BE2C (cell line): ENCODE measurements at regions not wholly inside any gene's neighbourhood (a gene's known extent, or its start where the extent isn't known, plus 50 kb on each side); places are given as distances from the start of the nearest gene placed in this dataset.
"Not testable (repeated sequence)": the region's sequence is repeated elsewhere in the genome, so short reads cannot be mapped to it uniquely, and the experiment has no call there.

ENCODE experiments used
- DNase-seq: peaks from one replicate; pipeline ENCODE4 v3.0.0-alpha.2; 2020
- H3K27me3 ChIP-seq: fragments of 250-450 bp; sonication (Bioruptor Pico); 2 replicates; pipeline ENCODE4 v1.5.1; 2020; ENCODE audit warnings: mild to moderate bottlenecking
- H3K36me3 ChIP-seq: fragments of 250-450 bp; sonication (Bioruptor Pico); 2 replicates; pipeline ENCODE4 v1.5.1; 2020; ENCODE audit warnings: mild to moderate bottlenecking
- H3K4me1 ChIP-seq: fragments of 250-450 bp; sonication (Bioruptor Pico); 2 replicates; pipeline ENCODE4 v1.5.1; 2020
- H3K4me3 ChIP-seq: 2 replicates; pipeline ENCODE4 v1.5.1; 2011; ENCODE audit warnings: low read depth, low read length
- H3K9me3 ChIP-seq: fragments of 250-450 bp; sonication (Bioruptor Pico); 2 replicates; pipeline ENCODE4 v1.5.1; 2020
- TF ChIP-seq, protein P1 (sequence below): IDR thresholded peaks from 2 replicates; pipeline ENCODE4 v1.5.1; 2012; ENCODE audit warnings: mild to moderate bottlenecking, low read depth, low read length

DNA sequence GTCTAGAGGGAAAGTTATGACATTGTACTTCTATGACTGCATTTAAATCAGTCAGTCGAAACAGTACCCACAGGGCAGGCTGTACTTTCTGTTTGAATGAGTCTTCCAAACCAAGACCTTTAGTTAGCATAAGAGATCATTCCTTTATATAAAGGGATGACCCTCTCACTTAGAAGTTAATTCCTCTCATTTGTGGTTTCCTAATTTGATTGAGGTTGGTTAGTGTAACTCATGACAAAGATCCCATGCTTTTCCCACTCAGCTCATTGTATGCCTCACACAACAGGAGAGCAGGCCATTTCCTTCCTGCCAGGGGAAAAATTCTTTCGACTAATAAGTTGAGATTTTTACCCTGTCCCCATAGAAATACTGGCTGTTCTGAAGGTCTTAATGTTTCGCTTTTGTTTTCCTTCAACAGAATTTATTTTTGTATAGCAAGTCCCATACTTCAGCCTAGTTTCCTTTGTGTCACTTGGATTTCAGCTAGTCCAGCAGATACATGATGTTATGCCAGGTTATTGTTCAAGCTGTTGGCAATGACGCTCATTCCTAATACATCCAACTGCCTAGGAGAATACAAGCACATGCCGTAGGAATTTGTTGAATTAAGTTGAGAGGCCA, 500.7 kb downstream of the SPATA31D1 start:
- no peak for DNase-seq
- Histone ChIP-seq H3K27me3 (no peaks in the 10 kb centered on the region), H3K4me1 (peaks cover 5% of the 10 kb centered on the region; the same call in 1 of the 2 replicates), H3K36me3 (no peaks in the 10 kb centered on the region), H3K9me3 (no peaks in the 10 kb centered on the region), H3K4me3 (no peak overlapping the region)
- TF ChIP-seq, protein P1, sequence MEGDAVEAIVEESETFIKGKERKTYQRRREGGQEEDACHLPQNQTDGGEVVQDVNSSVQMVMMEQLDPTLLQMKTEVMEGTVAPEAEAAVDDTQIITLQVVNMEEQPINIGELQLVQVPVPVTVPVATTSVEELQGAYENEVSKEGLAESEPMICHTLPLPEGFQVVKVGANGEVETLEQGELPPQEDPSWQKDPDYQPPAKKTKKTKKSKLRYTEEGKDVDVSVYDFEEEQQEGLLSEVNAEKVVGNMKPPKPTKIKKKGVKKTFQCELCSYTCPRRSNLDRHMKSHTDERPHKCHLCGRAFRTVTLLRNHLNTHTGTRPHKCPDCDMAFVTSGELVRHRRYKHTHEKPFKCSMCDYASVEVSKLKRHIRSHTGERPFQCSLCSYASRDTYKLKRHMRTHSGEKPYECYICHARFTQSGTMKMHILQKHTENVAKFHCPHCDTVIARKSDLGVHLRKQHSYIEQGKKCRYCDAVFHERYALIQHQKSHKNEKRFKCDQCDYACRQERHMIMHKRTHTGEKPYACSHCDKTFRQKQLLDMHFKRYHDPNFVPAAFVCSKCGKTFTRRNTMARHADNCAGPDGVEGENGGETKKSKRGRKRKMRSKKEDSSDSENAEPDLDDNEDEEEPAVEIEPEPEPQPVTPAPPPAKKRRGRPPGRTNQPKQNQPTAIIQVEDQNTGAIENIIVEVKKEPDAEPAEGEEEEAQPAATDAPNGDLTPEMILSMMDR: no peak

DNA sequence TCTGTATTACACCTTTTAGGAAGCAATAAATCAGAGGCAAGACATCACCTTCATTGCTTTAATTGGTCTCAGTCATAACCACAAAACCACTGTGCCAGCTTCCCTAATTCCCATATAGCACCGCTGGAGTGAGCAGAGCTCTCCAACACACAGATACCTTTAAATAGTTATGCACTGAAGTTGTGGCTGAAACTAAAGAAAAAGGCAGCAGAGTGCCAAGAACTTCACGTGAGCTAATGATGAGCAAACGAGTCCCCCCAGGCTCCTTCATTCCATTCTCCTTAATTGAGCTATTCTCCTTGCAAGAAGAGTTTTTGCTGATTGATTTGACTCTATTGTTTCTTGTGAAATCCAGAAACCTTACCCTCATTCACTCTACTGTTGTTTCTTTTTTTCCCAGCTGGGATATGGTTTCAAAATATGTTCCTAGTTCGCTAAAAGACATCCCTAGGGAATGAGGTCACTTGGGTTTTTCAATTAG, 501.5 kb downstream of the SPATA31D1 start:
- no peak overlapping the region for H3K4me3 ChIP-seq
- TF ChIP-seq, protein P1: no peak
- no peaks in the 10 kb centered on the region for H3K9me3 ChIP-seq
- no peaks in the 10 kb centered on the region for H3K36me3 ChIP-seq
- peaks cover 5% of the 10 kb centered on the region; the same call in 1 of the 2 replicates for H3K4me1 ChIP-seq
- no peaks in the 10 kb centered on the region for H3K27me3 ChIP-seq
- no peak for DNase-seq

DNA sequence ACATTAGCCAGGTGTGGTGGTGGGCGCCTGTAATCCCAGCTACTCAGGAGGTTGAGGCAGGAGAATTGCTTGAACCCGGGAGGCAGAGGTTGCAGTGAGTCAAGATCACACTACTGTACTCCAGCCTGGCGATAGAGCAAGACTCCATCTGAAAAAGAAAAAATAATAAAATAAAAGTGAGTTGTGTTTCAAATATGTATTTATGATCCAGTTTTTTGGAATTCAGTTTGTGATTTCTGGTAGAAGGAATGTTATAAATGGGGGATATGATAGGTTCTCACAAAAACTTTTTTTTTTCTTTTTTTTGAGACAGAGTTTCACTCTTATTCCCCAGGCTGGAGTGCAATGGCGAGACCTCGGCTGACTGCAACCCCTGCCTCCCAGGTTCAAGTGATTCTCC, 502.2 kb downstream of the SPATA31D1 start:
- not testable (repeated sequence) for H3K36me3 ChIP-seq, H3K9me3 ChIP-seq, H3K4me1 ChIP-seq, DNase-seq, H3K4me3 ChIP-seq, H3K27me3 ChIP-seq

DNA sequence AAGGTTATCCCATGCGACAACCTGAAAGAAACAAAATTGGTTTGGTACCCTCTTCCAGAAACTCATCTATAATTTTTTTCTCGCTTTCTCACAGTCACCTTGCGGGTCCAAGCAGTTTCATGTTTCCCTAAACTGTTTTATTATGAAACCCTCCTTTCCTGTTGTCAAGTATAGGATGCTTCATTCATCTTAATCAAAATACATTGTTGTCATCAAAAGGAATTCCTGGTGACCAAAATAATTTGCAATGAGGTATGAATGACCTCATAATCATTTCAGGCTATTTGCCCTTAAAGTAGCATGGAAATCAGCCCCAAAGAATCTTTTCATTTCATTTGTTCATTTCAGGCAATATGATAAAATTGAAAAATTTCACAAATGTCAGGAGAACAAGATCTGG, 503.0 kb downstream of the SPATA31D1 start:
- H3K4me3 ChIP-seq: no peak overlapping the region
- no peaks in the 10 kb centered on the region for H3K9me3 ChIP-seq
- no peak for DNase-seq
- TF ChIP-seq, protein P1: no peak
- H3K4me1 ChIP-seq: peaks cover 5% of the 10 kb centered on the region; the same call in 1 of the 2 replicates
- H3K27me3 ChIP-seq: no peaks in the 10 kb centered on the region
- H3K36me3 ChIP-seq: no peaks in the 10 kb centered on the region

DNA sequence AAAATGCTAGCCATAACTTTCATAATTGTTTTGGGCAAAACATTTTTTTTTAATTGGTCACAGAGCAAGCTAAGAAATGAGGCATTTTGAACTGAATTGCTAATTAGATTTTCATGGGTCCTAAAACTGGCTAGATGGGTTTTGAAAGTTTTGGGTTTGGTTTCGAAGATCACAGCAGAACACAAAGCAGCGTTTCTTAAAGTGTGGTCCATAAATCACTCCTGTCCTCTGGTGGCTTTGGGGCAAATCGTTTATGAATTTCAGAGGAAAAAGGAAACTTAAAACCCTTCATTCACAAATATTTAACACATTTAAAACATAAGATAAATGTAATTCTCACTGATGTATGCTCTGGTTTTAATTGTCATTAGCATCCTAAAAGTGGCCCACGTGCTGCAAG, 503.7 kb downstream of the SPATA31D1 start:
- Histone ChIP-seq H3K4me1 (peaks cover 5% of the 10 kb centered on the region; the same call in 1 of the 2 replicates), H3K36me3 (no peaks in the 10 kb centered on the region), H3K27me3 (no peaks in the 10 kb centered on the region), H3K9me3 (no peaks in the 10 kb centered on the region), H3K4me3 (no peak overlapping the region)
- no peak for DNase-seq
- TF ChIP-seq, protein P1: 0 out of 2 replicates have a peak, but pooled peaks have one; percentile 7

DNA sequence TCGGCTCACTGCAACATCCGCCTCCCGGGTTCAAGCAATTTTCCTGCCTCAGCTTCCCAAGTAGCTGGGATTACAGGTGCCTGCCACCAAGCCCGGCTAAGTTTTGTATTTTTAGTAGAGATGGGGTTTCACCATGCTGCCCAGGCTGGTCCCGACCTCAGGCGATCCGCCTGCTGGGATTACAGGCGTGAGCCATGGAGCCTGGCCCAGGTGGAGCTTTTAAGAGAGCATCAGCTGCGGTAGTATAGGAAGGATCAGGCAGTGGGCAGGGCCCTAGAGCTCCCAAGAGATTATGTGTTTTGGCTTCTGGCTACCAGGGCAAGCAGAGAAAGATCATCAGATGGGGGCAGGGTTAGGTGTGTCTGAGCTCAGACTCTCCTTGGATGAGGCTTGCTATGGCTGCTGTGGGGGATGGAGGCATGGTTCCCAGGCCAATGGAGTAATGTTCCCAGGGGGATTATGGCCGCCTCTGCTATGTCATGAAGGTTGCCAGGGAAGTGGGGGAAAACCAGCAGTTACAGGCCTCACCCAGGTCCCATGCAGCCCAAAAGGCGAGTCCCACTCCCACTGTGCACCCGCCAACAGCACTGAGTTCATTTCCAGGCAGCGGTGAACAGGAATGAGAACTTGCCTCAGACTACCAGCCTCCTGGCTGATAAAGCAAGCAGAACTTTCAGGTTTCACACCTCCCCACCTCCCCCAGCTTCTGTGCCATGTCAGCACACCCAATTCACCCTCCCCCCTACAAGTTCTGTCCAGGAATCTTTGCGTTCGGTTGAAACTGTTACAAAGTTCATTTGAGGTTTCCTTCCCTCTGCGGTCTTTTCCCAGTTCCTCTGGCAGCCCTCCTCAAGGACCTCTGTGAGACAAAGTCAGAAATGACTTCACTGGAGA, 507.6 kb downstream of the SPATA31D1 start:
- H3K27me3 ChIP-seq: no peaks in the 10 kb centered on the region
- no peaks in the 10 kb centered on the region for H3K9me3 ChIP-seq
- TF ChIP-seq, protein P1: no peak
- no peak overlapping the region for H3K4me3 ChIP-seq
- no peaks in the 10 kb centered on the region for H3K36me3 ChIP-seq
- DNase-seq: peak; percentile 16
- no peaks in the 10 kb centered on the region for H3K4me1 ChIP-seq
